ENCODE measurements at regions not wholly inside any gene's neighbourhood (a gene's known extent, or its start where the extent isn't known, plus 50 kb on each side); places are given as distances from the start of the nearest gene placed in this dataset.

- no peak for TF ChIP-seq CTCF (conservative IDR thresholded peaks at IDR 0.05; ENCODE audit: low read depth, low read length)
- TF ChIP-seq EZH2phosphoT487 (IDR thresholded peaks at IDR 0.05; ENCODE audit: borderline replicate concordance, low read length), result no peak
- no peak for TF ChIP-seq EZH2 (IDR thresholded peaks at IDR 0.05; ENCODE audit: low read length, unreplicated experiment)
These were observed 1012.2 kb downstream of the PCDH19 start for GRCh38 chrX:99397879-99398278.
